ENCODE measurements at regions not wholly inside any gene's neighbourhood (a gene's known extent, or its start where the extent isn't known, plus 50 kb on each side); places are given as distances from the start of the nearest gene placed in this dataset.

GRCh38 chr12:59928416-59928815, 332.6 kb downstream of the SLC16A7 start:
- no peaks in the 10 kb centered on the region for H3K27me3 ChIP-seq (ENCODE audit: control insufficient read depth in 2 of 2, insufficient read depth in 2 of 2, low read length in 2 of 2)
- no peaks in the 10 kb centered on the region for H3K36me3 Mint-ChIP-seq
- 86% methylated on average over 1 of the region's 1 CpG for WGBS (ENCODE audit: insufficient coverage)
- intact Hi-C loops (cut with micrococcal nuclease): no loop called here
- H3K9ac ChIP-seq (ENCODE audit: insufficient read depth, low read length, poor library complexity, severe bottlenecking): no peak overlapping the region
- H3K27ac Mint-ChIP-seq: no peak overlapping the region
- H3K36me3 ChIP-seq (replicated peaks in 1 of 2; ENCODE audit: control insufficient read depth in 1 of 2, insufficient read depth in 2 of 2, low read length in 2 of 2): no peaks in the 10 kb centered on the region
- H3K27me3 Mint-ChIP-seq (ENCODE audit: low read depth in 3 of 3): no peaks in the 10 kb centered on the region
- no peaks in the 10 kb centered on the region for H3K4me1 Mint-ChIP-seq
- no peaks in the 10 kb centered on the region for H3K4me1 ChIP-seq (ENCODE audit: control insufficient read depth in 1 of 2, insufficient read depth in 2 of 2, low read length in 2 of 2)
- H3K79me2 ChIP-seq (ENCODE audit: insufficient read depth, low read length): no peaks in the 10 kb centered on the region
- H3K9me3 ChIP-seq (replicated peaks in 1 of 2; ENCODE audit: control insufficient read depth in 1 of 2, insufficient read depth in 1 of 2, low read length in 2 of 2): peaks cover 11% of the 10 kb centered on the region in 2 donors
- no peak overlapping the region for H2AFZ ChIP-seq (ENCODE audit: insufficient read depth, low read depth, low read length, poor library complexity, severe bottlenecking)
- TF ChIP-seq, protein P1, sequence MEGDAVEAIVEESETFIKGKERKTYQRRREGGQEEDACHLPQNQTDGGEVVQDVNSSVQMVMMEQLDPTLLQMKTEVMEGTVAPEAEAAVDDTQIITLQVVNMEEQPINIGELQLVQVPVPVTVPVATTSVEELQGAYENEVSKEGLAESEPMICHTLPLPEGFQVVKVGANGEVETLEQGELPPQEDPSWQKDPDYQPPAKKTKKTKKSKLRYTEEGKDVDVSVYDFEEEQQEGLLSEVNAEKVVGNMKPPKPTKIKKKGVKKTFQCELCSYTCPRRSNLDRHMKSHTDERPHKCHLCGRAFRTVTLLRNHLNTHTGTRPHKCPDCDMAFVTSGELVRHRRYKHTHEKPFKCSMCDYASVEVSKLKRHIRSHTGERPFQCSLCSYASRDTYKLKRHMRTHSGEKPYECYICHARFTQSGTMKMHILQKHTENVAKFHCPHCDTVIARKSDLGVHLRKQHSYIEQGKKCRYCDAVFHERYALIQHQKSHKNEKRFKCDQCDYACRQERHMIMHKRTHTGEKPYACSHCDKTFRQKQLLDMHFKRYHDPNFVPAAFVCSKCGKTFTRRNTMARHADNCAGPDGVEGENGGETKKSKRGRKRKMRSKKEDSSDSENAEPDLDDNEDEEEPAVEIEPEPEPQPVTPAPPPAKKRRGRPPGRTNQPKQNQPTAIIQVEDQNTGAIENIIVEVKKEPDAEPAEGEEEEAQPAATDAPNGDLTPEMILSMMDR (IDR thresholded peaks at IDR 0.05): no peak
- H3K4me2 ChIP-seq (replicated peaks; ENCODE audit: extremely low read depth, low read length, poor library complexity, severe bottlenecking): no peak overlapping the region
- no peaks in the 10 kb centered on the region for H4K20me1 ChIP-seq (ENCODE audit: insufficient read depth, low read length)
- H3K9me3 Mint-ChIP-seq: peaks cover 4 to 13% (median 10%) of the 10 kb centered on the region in 7 donors
- DNase-seq: no peak
- no peak overlapping the region for H3K4me3 ChIP-seq (replicated peaks in 1 of 3; ENCODE audit: low read depth in 2 of 3, low read length in 3 of 3)
- H3K27ac ChIP-seq (ENCODE audit: low read depth in 1 of 2, low read length in 2 of 2): no peak overlapping the region
- H3K4me3 Mint-ChIP-seq: no peak overlapping the region

- Histone ChIP-seq H3K27me3 (ENCODE audit: control insufficient read depth in 2 of 2, insufficient read depth in 2 of 2, low read length in 2 of 2) (no peaks in the 10 kb centered on the region), H3K4me1 (ENCODE audit: control insufficient read depth in 1 of 2, insufficient read depth in 2 of 2, low read length in 2 of 2) (no peaks in the 10 kb centered on the region), H3K4me2 (replicated peaks; ENCODE audit: extremely low read depth, low read length, poor library complexity, severe bottlenecking) (no peak overlapping the region), H3K79me2 (ENCODE audit: insufficient read depth, low read length) (no peaks in the 10 kb centered on the region), H3K9ac (ENCODE audit: insufficient read depth, low read length, poor library complexity, severe bottlenecking) (no peak overlapping the region), H3K27ac (ENCODE audit: low read depth in 1 of 2, low read length in 2 of 2) (no peak overlapping the region), H3K36me3 (replicated peaks in 1 of 2; ENCODE audit: control insufficient read depth in 1 of 2, insufficient read depth in 2 of 2, low read length in 2 of 2) (no peaks in the 10 kb centered on the region), H4K20me1 (ENCODE audit: insufficient read depth, low read length) (no peaks in the 10 kb centered on the region), H3K9me3 (replicated peaks in 1 of 2; ENCODE audit: control insufficient read depth in 1 of 2, insufficient read depth in 1 of 2, low read length in 2 of 2) (peaks cover 11 to 13% of the 10 kb centered on the region in 2 donors), H3K4me3 (replicated peaks in 1 of 3; ENCODE audit: low read depth in 2 of 3, low read length in 3 of 3) (no peak overlapping the region), H2AFZ (ENCODE audit: insufficient read depth, low read depth, low read length, poor library complexity, severe bottlenecking) (no peak overlapping the region)
- intact Hi-C loops (cut with micrococcal nuclease): no loop called here
- no peaks in the 10 kb centered on the region for H3K4me1 Mint-ChIP-seq
- H3K36me3 Mint-ChIP-seq: no peaks in the 10 kb centered on the region
- no peak for DNase-seq
- H3K4me3 Mint-ChIP-seq: no peak overlapping the region
- H3K27ac Mint-ChIP-seq: no peak overlapping the region
- no peaks in the 10 kb centered on the region for H3K27me3 Mint-ChIP-seq (ENCODE audit: low read depth in 3 of 3)
- 86% methylated on average over 1 of the region's 2 CpGs for WGBS (ENCODE audit: insufficient coverage)
- peaks cover 4 to 13% (median 9%) of the 10 kb centered on the region in 7 donors for H3K9me3 Mint-ChIP-seq
- TF ChIP-seq, protein P1 (IDR thresholded peaks at IDR 0.05): no peak
Measured at GRCh38 chr12:59929110-59929509, 333.3 kb downstream of the SLC16A7 start.

All from CD14-positive monocyte (primary cell).